HG03575 (cell line): ENCODE measurements at regions not wholly inside any gene's neighbourhood (a gene's known extent, or its start where the extent isn't known, plus 50 kb on each side); places are given as distances from the start of the nearest gene placed in this dataset.
A peak's percentile ranks its signal among the peaks of the same experiment; 100 is the strongest.
"Not testable (repeated sequence)": the region's sequence is repeated elsewhere in the genome, so short reads cannot be mapped to it uniquely, and the experiment has no call there.

ENCODE experiments used
- ATAC-seq: cut with Tn5 transposase; IDR thresholded peaks from one replicate; pipeline ENCODE4 v1.9.1; 2021; ENCODE audit not compliant: unreplicated experiment, insufficient number of reproducible peaks, low FRiP score; ENCODE audit errors: extremely low read depth

DNA sequence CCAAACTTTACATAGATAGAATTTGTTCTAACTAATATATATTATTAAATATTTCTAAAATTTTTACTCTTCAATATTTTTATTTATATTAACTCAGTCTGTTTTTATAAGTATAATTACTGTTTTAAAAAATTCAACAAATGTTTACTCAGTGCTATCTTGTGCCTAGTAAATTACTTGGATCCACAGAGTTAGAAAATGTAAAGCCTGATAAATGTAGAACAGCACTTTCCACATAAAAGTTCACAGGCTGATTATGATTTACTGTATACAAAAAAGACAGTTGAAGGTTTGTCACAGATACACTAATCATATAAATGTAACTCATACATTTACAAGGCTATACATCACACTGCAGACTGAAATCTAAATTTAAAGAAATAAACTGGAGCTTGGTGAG, 170.0 kb downstream of the FOXG1 start:
- ATAC-seq = no peak

DNA sequence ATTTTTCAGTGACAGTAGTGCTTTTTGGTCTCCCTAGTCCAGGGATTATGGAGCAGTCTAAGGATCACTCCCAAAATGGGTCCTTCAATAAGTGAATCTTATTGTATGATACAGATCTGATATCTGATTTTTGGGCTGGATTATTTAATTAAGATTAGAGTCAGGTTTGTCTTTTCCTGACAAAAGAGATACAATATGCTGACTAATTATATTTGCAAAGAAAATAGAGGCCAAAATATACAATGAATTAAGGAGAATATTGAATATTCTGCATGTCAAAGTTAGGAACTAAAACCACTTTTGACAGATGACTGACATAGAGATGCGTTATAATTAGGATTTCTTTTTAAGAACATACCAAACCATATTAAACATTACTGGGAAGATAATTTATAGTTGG, 175.2 kb downstream of the FOXG1 start:
- no peak for ATAC-seq

DNA sequence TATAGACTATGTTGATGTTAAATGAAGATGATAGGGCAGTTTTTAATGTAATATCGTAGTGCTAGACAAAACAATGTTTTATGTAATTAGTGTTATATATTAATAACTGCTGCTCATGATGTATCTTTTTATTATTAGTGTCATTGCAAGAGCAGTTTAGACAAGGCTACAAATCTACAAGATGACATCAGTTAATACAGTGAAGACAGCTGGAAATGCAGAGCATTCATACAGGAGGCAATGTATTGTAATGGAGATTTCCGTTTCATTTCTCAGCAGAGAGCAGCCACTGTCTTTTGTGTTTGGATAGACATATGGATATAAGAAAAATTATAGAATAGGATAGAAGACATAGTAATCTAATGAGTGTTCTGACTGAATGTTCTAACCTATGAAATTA, 178.0 kb downstream of the FOXG1 start:
- no peak for ATAC-seq

DNA sequence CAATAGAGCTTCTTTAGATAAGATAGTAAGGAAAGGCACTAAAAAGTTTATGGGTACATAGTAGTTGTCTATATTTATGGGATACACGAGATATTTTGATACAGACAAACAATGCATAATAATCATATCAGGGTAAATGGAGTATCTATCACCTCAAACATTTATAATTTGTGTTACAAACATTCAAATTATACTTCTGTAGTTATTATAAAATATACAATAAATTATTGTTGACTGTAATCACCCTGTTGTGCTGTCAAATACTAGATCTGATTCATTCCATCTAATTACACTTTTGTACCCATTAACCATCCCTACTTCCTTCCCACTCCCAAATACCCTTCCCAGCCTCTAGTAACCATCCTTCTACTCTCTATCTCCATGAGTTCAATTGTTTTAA, 179.7 kb downstream of the FOXG1 start:
- ATAC-seq = no peak

DNA sequence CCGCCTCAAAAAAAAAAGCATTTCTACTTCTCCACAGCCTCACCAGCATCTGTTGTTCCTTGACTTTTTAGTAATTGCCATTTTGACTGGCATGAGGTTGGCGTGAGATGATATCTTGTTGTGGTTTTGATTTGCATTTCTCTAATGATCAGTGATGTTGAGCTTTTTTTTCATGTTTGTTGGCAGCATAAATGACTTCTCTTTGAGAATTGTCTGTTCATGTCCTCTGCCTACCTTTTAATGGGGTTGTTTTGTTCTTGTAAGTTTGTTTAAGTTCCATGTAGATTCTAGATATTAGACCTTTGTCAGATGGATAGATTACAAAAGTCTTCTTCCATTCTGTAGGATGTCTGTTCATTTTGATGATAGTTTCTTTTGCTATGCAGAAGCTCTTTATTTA, 182.9 kb downstream of the FOXG1 start:
- ATAC-seq = no peak

DNA sequence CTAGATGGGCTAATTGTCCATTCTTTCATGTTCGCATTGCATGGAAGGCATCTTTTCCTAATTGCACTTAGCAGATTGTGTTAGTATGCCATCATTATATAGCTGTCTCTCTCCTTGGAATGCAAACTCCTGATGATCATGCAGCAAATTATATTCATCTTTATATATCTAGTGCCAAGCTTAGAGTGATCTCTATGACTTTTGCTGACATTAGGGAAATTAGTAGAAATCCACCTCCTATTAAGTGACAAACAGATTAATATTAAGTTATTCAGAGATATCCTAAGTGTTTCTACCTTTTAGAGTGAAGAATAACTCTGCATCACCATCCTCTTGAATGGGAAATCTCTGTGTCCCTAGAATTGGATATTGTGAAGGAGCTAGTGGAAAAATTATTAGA, 185.6 kb downstream of the FOXG1 start:
- ATAC-seq = no peak

DNA sequence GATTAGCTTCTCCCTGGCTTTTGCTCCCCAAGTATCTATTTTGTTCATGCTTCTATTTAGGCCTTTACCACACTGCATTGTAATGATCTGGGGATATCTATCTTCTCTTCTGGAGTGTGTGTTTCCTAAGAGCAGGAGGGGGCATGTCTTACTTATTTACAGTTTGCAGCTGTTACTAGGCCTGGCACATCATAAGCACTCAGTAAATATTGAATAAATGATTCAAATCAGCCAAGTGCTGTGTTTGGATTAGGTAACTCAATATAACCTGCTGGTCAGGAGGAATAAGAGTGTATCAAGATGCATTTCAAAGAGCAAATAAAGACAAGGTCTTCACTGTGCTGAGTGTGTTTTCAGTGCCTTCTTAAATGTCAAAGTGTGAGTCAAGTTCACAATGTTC, 186.1 kb downstream of the FOXG1 start:
- ATAC-seq = no peak

DNA sequence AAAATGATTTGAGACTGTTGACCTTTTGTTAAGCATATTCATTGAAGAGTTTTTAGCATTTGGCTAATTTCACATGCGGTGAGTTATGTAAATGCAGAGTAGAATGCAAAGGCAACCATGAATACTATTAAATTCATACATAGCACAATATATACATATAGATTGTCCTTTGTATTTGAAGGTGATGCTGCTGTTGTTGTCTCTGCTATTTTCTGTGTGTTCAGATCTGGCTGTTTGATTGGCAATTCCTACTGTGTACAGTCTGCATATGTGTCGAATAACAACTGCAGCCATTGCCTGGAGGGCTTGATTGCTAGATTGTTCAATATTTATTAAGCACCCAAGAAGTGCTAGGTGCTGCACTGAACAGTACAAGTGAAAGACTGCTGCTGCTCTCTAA, 187.4 kb downstream of the FOXG1 start:
- ATAC-seq = no peak

DNA sequence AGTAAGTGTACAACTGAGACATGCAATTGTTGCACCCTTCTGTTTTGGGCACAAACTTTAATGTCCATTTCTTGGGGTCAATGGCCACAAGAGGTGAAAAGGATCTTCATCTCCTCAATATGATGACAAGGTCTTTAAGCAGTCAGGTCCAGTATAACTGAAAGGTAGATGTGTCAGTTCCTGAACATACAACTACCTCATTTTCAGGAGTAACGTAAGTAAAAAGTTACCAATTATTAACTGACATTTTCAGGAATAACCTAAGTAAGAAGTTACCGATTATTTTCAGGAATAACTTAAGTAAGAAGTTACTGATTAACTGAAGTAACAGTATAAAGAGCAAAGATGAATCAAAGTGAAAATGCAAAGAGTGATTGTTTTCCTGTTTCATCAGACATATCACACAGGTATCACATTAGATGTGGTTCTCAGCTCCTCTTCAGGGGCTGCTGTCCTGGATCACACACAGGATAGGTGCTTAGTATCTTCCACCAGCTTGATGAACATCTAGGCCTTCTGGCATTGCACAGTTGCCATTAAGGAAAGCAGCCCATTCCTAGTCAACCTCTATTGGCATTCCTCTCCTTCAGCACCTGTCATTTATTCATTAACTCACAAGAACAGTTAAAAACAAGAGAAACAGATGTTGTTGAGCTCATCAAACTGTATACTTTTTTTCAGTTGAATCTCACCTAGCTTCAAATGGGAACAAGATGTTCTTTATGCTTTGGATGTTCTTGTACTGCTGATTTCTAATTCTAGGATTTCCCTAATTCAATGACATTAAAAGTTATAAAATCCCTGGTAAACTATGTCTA, 200.0 kb downstream of the FOXG1 start:
- peak; percentile 83 for ATAC-seq

DNA sequence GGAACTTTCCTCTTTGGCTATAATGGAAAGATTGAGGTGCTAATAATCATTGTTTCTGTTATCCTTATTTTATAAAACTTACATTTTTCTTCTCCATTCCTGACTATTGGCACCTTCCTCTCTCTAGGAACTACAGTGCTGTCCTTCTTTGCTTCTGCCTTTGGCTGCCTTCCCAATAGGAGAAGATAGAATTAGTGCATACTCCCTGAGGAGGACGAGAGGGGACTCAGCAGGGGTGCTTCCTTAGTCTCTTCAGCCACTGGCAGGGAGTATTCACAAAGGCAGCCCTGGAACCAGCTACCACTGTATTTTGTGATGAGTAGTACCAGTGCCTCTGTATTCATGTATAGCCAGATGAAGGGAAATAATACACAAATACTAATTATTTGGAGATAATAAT, 208.5 kb downstream of the FOXG1 start:
- ATAC-seq = no peak

DNA sequence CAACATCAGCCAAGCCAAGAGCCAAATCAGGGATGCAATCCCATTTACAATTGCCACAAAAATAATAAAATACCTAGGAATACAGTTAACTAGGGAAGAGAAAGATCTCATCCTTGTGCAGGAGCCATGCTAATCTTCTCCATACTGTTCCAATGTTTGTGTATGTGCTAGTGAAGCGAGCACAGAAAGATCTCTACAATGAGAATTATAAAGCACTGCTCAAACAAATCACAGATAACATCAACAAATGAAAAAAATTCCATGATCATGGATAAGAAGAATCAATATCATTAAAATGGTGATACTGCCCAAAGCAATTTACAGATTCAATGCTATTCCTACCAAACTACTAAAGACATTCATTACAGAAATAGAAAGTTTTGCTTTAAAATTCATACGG, 215.6 kb downstream of the FOXG1 start:
- ATAC-seq = no peak

DNA sequence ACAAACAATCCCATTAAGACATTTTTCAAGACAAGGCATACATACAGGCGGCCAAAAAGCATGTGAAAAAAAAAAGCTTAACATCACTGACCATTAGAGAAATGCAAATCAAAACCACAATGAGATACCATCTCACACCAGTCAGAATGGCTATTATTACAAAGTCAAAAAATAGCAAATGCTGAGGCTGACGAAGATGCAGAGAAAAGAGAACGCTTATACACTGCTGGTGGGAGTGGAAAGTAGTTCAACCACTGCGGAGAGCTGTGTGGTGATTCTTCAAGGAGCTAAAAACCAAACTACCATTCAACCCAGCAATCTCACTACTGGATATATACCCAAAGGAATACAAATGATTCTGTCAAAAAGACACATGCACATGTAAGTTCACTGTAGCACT, 216.7 kb downstream of the FOXG1 start:
- ATAC-seq = no peak

DNA sequence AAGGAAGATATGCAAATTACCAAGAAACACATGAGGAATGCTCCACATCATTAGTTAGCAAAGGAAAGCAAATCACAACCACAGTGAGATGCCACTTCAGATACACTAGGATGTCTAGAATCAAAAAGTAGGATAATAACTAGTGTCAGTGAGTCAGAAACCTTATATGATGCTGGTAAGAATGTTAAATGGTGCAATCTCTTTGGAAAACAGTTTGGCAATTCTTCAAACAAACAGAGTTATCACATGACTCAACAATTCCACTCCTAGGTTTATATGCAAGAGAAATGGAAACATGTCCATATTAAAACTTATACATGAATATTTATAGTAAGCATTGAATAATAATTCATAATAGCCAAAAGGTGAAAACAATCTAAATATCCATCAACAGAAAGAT, 220.9 kb downstream of the FOXG1 start:
- no peak for ATAC-seq

DNA sequence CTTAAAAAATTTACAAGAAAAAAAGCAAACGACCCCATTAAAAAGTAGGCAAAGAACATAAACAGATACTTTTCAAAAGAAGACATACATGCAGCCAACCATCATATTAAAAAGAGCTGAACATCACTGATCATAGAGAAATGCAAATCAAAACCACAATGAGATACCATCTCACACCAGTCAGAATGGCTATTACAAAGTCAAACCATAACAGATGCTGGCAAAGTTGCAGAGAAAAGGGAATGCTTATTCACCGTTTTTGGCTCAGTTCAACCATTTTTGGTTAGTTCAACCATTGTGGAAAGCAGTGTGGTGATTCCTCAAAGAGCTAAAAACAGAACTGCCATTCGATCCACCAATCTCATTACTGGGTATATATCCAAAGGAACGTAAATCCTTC, 230.6 kb downstream of the FOXG1 start:
- ATAC-seq = not testable (repeated sequence)

DNA sequence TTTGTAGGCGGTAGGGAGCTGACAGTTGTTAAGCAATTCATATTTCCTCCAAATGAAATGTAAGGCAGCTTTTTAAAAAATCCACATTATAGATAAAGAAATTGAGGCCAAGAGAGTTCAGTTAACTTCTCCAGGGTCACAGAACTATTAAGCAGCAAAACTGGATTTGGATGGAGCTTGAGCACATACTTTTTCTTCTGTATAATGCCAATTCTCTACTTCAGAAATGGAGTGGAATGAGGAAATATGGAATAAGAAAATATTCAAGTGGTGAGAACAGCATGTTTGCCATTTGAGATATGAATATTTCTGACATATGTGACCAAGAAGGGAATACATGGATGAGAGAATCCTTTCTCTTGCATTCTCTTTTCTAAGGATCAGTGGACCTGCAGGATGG, 233.1 kb downstream of the FOXG1 start:
- ATAC-seq = no peak

DNA sequence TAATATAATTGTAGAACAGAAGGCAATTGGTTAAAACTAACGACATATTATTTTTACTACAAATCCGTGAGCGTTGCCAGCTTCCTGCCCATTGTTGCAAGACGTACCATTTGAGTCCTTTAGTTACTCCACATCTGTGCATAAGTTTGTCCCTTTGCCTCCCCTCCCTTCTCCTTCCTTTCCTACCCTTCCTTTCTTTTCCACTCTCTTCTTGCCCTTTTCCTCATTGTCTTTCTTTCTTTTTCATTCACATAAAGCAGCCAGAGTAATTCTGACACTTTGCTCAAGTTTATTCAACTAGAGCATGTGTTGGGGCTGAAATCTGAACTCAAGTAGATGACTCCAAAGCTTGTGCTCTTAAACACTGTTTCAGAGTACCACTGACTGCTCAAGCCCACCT, 239.1 kb downstream of the FOXG1 start:
- no peak for ATAC-seq

DNA sequence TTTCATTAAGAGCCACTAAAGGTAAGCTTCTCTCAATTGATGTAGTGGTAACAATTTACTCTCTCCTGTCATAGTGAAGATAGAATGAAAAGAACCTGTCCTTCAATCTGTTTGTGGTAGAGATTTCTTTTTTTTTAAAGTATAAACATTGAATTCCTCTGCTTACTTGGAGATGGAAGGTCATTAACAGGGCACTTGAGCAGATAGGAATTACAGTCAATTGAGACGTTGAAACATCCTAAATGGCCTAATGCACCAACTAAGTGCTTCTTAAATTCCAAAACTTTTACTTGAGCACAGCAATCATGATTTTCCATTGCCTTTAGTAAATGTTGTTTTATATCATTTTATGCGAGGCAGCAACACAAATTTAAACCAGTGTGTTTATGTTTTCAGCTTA, 241.4 kb downstream of the FOXG1 start:
- ATAC-seq = no peak

DNA sequence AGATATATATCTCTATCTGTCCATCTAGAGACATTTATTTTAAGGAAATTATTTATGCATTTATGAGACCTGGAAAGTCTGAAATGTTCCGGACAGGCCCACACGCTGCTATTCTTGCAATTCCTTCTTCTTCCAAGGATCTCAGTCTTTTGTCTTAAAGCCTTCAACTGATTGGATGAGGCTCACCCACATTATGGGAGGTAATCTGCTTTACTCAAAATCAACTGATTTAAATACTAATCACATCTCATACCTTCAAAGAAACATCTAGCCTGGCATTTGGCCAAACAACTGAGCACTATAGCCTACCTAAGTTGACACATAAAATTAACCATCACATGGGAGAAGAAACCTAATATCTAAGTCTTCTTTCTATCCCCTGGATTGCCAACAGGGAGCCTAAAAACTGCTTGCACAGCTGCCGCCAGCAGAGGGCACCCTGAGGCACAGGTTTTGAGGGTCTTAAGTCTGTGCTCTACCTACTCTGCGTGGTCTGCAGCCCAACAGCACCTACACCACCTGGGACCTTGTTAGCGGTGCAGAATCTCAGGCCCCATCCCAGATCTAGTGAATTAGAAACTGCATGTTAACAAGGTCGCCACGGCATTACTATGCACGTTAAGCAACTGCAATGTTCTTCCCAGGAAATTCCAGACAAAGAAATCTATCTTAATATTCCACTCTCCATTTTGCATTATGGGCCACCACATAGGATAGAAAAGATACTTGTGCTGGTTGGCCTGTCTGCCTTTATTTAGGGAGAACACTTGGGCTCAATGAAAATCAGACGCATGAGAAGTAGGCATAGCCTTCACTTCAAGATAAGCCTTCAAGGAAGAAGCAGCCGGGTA, 249.7 kb downstream of the FOXG1 start:
- ATAC-seq = no peak

DNA sequence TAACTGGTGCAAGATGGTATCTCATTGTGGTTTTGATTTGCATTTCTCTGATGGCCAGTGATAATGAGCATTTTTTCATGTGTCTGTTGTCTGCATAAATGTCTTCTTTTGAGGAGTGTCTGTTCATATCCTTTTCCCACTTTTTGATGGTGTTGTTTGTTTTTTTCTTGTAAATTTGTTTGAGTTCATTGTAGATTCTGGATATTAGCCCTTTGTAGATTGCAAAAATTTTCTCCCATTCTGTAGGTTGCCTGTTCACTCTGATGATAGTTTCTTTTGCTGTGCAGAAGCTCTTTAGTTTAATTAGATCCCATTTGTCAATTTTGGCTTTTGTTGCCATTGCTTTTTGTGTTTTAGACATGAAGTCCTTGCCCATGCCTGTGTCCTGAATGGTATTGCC, 256.9 kb downstream of the FOXG1 start:
- ATAC-seq = not testable (repeated sequence)

DNA sequence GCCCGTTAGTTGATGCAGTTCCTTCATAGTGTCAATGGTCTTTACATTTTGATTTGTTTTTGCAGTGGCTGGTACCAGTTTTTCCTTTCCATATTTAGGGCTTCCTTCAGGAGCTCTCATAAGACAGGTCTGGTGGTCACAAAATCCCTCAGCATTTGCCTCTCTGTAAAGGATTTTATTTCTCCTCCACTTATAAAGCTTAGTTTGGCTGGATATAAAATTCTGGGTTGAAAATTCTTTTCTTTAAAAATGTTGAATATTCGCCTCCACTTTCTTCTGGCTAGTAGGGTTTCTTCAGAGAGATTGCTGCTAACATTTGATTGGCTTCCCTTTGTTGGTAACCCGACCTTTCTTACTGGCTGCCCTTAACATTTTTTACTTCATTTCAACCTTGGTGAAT, 260.9 kb downstream of the FOXG1 start:
- not testable (repeated sequence) for ATAC-seq
